ENCODE measurements at regions not wholly inside any gene's neighbourhood (a gene's known extent, or its start where the extent isn't known, plus 50 kb on each side); places are given as distances from the start of the nearest gene placed in this dataset.

GRCh38 chr13:26989261-26989956, 182.2 kb downstream of the USP12 start:
- DNase-seq = no peak

GRCh38 chr13:26988059-26988769, 183.4 kb downstream of the USP12 start:
- DNase-seq = no peak

- DNase-seq = no peak
These were observed 184.1 kb downstream of the USP12 start for GRCh38 chr13:26987486-26988013.

- peak; percentile 45 for DNase-seq
These were observed 186.2 kb downstream of the USP12 start for GRCh38 chr13:26985285-26985878.

- DNase-seq = no peak
These were observed 187.3 kb downstream of the USP12 start for GRCh38 chr13:26984337-26984736.

GRCh38 chr13:26983543-26984320, 187.9 kb downstream of the USP12 start:
- no peak for DNase-seq

GRCh38 chr13:26980099-26981031, 191.2 kb downstream of the USP12 start:
- no peak for DNase-seq

GRCh38 chr13:26979334-26979733, 192.3 kb downstream of the USP12 start:
- DNase-seq = no peak

GRCh38 chr13:26978081-26978860, 193.3 kb downstream of the USP12 start:
- DNase-seq = no peak

- DNase-seq = no peak
These were observed 194.1 kb downstream of the USP12 start for GRCh38 chr13:26977541-26977940.

GRCh38 chr13:26976313-26976712, 195.3 kb downstream of the USP12 start:
- DNase-seq = no peak

GRCh38 chr13:26973946-26974345, 197.7 kb downstream of the USP12 start:
- DNase-seq = no peak

- DNase-seq = no peak
These were observed 198.3 kb downstream of the USP12 start for GRCh38 chr13:26973295-26973694.

GRCh38 chr13:26971990-26972887, 199.4 kb downstream of the USP12 start:
- peak; percentile 60 for DNase-seq

- DNase-seq = no peak
These were observed 202.9 kb downstream of the USP12 start for GRCh38 chr13:26968431-26969341.

GRCh38 chr13:26967119-26968038, 204.2 kb downstream of the USP12 start:
- no peak for DNase-seq

- DNase-seq = no peak
These were observed 204.9 kb downstream of the USP12 start for GRCh38 chr13:26966701-26967080.
